Heart right ventricle (tissue), 16 donors: ENCODE measurements at regions not wholly inside any gene's neighbourhood (a gene's known extent, or its start where the extent isn't known, plus 50 kb on each side); places are given as distances from the start of the nearest gene placed in this dataset.

Source experiments
- ATAC-seq, 8 donors: fragments of 200-7000 bp; cut with Tn5 transposase; one replicate each; pipeline ENCODE4 v1.9.1; 2020; ENCODE audit warnings: mild to moderate bottlenecking in 8 of 8, moderate library complexity in 8 of 8, moderate number of reproducible peaks in 1 of 8
- DNase-seq, 2 donors: peaks; one replicate each; pipeline ENCODE4 v3.0.0-alpha.2; 2020
- H3K27ac ChIP-seq, 10 donors: fragments of 200-600 bp; sonication (generic) in 2 of 10; one replicate each; pipeline versions ENCODE4 v1.5.0 to v1.8.0; 2020 to 2022; ENCODE audit warnings: mild to moderate bottlenecking in 3 of 10
- H3K27me3 ChIP-seq, 7 donors: fragments of 200-600 bp; one replicate each; pipeline ENCODE4 v1.8.0; 2021 to 2022; ENCODE audit warnings: mild to moderate bottlenecking in 2 of 7
- H3K36me3 ChIP-seq, 9 donors: fragments of 200-600 bp; sonication (generic) in 1 of 9; one replicate each; pipeline versions ENCODE4 v1.5.0 to v1.8.0; 2020 to 2022; ENCODE audit warnings: mild to moderate bottlenecking in 2 of 9
- H3K4me1 ChIP-seq, 9 donors: fragments of 200-600 bp; sonication (generic) in 1 of 9; one replicate each; pipeline versions ENCODE4 v1.5.0 to v1.8.0; 2020 to 2022; ENCODE audit warnings: mild to moderate bottlenecking in 4 of 9
- H3K4me3 ChIP-seq, 10 donors: fragments of 200-600 bp; sonication (generic) in 2 of 10; one replicate each; pipeline versions ENCODE4 v1.5.0 to v1.8.0; 2020 to 2022; ENCODE audit warnings: mild to moderate bottlenecking in 7 of 10, moderate library complexity in 2 of 10
- H3K9me3 ChIP-seq, 11 donors: fragments of 200-600 bp in 10 of 11; sonication (generic) in 2 of 11; one replicate each; pipeline versions ENCODE4 v1.5.0 to v1.8.0; 2013 to 2022; ENCODE audit warnings: mild to moderate bottlenecking in 2 of 11, control low read depth in 1 of 11, moderate library complexity in 1 of 11
- WGBS, 2 donors: extraction: QIAGEN DNeasy Blood & Tissue Kit; methylation state at CpG; one replicate each; pipeline ENCODE4 v1.1.7; 2013; ENCODE audit warnings: inconsistent platforms in 1 of 2; 5-methylcytosine and 5-hydroxymethylcytosine counted together
- intact Hi-C, 10 donors: fragments of 100-400 bp; cut with DNase I; formaldehyde crosslinking; loops; one replicate each; pipeline versions ENCODE4 v1.11.1 to v1.14.2; 2022
- TF ChIP-seq, protein P1 (sequence below), 9 donors: fragments of 200-600 bp; sonication (generic) in 2 of 9; IDR thresholded peaks; one replicate each; pipeline versions ENCODE4 v1.5.0 to v1.8.0; 2021 to 2022; ENCODE audit warnings: antibody characterized with exemption in 9 of 9, mild to moderate bottlenecking in 5 of 9, moderate library complexity in 1 of 9
- donor health status: Arrhythmogenic right ventricular cardiomyopathy.
- donor health status: ischemic (EF 13 %, LVEDD 7.1; RV severe dilation, severe dysfunction).
- donor health status: healthy with polysubstance abuse.
- donor health status: DM: no; HTN: yes; CAD: no.
- donor health status: DM: no; HTN: no; CAD: no.
- donor health status: ischemic (EF 25% LVEDD 6.9; RV normal size, moderate dysfunction).
- donor health status: ischemic (EF 25% LVEDD 5.7; RV mildly dilated, moderate dysfunction).
- donor health status: healthy.
- donor health status: DM: yes; HTN: yes; CAD: no.
- donor health status: Ischemic cardiomyopathy.
- donor health status: ischemic (EF 35%, LVEDD 5.7; RV mildly dilated, moderate dysfunction).
- donor health status: nonischemic (EF 11% LVEDD 7.7; RV severe dilation, severe dysfunction).
- donor health status: DM: yes; HTN: yes; CAD: no.
- donor health status: PGD.
- donor health status: ischemic (EF 29% LVEDD 5.4; RV normal size, mild dysfunction).
- donor health status: nonischemic (EF 23%, LVEDD 6.1; RV moderate dilation, normal function).

DNA sequence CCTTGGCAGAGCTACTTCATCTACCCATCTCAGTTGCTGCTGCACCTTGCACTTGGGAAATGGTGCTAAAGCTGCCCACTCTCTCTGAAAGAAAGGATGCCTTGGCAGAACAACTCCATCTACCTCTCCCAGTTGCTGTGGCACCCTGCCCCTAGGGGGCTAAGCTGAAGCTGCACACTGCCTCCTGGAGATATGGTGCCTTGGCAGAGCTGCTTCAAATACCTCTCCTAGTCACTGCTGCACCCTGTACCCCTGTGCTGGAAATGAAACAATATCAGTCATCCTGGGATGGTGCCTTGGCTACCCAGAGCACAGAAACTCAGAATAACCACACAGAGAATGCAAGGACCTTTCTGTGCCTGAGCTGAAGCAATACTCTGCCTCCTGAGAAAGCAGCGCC lies 615.8 kb downstream of the DIAPH3 start:
- ATAC-seq (no peak), DNase-seq (no peak)
- TF ChIP-seq, protein P1, sequence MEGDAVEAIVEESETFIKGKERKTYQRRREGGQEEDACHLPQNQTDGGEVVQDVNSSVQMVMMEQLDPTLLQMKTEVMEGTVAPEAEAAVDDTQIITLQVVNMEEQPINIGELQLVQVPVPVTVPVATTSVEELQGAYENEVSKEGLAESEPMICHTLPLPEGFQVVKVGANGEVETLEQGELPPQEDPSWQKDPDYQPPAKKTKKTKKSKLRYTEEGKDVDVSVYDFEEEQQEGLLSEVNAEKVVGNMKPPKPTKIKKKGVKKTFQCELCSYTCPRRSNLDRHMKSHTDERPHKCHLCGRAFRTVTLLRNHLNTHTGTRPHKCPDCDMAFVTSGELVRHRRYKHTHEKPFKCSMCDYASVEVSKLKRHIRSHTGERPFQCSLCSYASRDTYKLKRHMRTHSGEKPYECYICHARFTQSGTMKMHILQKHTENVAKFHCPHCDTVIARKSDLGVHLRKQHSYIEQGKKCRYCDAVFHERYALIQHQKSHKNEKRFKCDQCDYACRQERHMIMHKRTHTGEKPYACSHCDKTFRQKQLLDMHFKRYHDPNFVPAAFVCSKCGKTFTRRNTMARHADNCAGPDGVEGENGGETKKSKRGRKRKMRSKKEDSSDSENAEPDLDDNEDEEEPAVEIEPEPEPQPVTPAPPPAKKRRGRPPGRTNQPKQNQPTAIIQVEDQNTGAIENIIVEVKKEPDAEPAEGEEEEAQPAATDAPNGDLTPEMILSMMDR (IDR thresholded peaks at IDR 0.05): no peak
- peaks cover 0 to 39% (median 26%) of the 10 kb centered on the region in 11 donors for H3K9me3 ChIP-seq
- H3K27ac ChIP-seq: no peak overlapping the region
- H3K36me3 ChIP-seq: no peaks in the 10 kb centered on the region
- WGBS, 2 donors: 95 to 100% methylated on average over 1 of the region's 1 CpG
- no peak overlapping the region for H3K4me3 ChIP-seq
- H3K4me1 ChIP-seq: no peaks in the 10 kb centered on the region
- intact Hi-C loops: no loop called here
- no peaks in the 10 kb centered on the region for H3K27me3 ChIP-seq

DNA sequence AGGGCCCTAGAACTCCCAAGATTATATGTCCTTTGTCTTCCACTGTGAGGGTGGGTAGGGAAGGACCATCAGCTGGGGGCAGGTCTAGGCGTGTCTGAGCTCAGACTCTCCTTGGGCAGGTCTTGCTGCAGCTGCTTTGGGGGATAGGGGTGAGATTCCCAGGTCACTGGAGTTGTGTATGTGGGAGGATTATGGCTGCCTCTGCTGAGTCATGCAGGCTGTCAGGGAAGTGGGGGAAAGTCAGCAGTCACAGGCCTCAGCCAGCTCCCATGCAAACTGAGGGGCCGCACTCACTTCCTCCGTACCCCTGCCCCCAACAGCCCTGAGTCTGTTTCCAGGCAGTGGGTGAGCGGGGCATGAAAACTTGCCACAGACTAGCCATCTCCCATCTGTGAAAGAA lies 600.8 kb downstream of the DIAPH3 start:
- no peaks in the 10 kb centered on the region for H3K4me1 ChIP-seq
- peaks cover 0 to 37% (median 16%) of the 10 kb centered on the region in 11 donors for H3K9me3 ChIP-seq
- no peaks in the 10 kb centered on the region for H3K36me3 ChIP-seq
- WGBS, 2 donors: 96 to 98% methylated on average over 4 of the region's 4 CpGs
- H3K27ac ChIP-seq: no peak overlapping the region
- TF ChIP-seq, protein P1 (IDR thresholded peaks at IDR 0.05): no peak
- no peaks in the 10 kb centered on the region for H3K27me3 ChIP-seq
- no peak for DNase-seq
- ATAC-seq: no peak
- no peak overlapping the region for H3K4me3 ChIP-seq
- intact Hi-C loops: no loop called here

DNA sequence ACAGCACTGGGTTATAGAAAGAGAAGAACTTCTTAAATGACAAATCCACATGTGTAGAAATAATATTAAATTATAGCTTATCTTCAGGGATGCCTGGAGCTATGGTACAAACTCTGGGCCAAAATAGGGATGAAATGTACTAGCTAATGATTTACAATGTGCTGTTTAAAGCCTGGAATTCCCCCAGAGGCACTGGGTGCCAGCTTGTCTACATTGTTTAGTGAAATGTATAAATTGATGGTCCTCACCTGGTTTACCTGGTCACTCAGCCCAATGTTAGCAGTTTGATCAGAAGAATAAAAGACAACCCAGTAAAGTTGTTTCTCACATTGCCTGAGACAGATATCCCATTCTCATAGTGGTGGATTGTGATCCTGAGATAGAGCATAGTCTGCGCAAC lies 597.2 kb downstream of the DIAPH3 start:
- ATAC-seq (no peak), DNase-seq (no peak)
- H3K36me3 ChIP-seq: no peaks in the 10 kb centered on the region
- H3K27me3 ChIP-seq: no peaks in the 10 kb centered on the region
- TF ChIP-seq, protein P1 (IDR thresholded peaks at IDR 0.05): no peak
- intact Hi-C loops: no loop called here
- H3K9me3 ChIP-seq: peaks cover 0 to 12% (median 3%) of the 10 kb centered on the region in 11 donors
- H3K4me3 ChIP-seq: no peak overlapping the region
- no peak overlapping the region for H3K27ac ChIP-seq
- WGBS, 2 donors: 98 to 100% methylated on average over 1 of the region's 1 CpG
- no peaks in the 10 kb centered on the region for H3K4me1 ChIP-seq

DNA sequence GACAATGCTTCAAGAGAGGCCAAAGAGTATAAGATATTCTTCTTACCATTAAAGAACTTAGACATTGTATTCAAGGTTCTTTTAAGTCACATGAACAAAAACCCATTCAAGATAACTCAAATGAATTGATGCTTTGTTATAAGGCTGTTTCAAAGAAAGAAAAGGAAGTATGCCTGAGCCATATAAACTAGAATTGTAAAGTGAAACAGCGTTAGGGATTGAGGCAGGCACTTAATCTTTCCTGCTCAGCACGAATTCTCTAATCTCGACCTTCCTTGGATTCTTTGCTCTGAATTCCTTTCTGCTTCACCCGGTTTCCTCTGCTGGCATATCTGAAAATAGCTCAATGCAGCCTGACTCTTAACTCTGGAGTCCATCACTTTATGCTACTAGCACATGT lies 595.4 kb downstream of the DIAPH3 start:
- Histone ChIP-seq H3K36me3 (no peaks in the 10 kb centered on the region), H3K27me3 (no peaks in the 10 kb centered on the region), H3K9me3 (peaks cover 0 to 11% (median 0%) of the 10 kb centered on the region in 11 donors), H3K4me1 (peaks cover 0 to 3% (median 0%) of the 10 kb centered on the region in 9 donors), H3K4me3 (no peak overlapping the region), H3K27ac (no peak overlapping the region)
- no peak for ATAC-seq
- intact Hi-C loops: no loop called here
- WGBS, 2 donors: 19 to 24% methylated on average over 4 of the region's 4 CpGs
- DNase-seq: no peak
- TF ChIP-seq, protein P1 (IDR thresholded peaks at IDR 0.05): no peak
